ENCODE measurements at regions not wholly inside any gene's neighbourhood (a gene's known extent, or its start where the extent isn't known, plus 50 kb on each side); places are given as distances from the start of the nearest gene placed in this dataset.

- Histone ChIP-seq H3K27me3 (replicated peaks in 1 of 7) (no peaks in the 10 kb centered on the region), H3K4me1 (no peaks in the 10 kb centered on the region), H3K27ac (no peak overlapping the region), H3K4me3 (no peak overlapping the region), H3K36me3 (no peaks in the 10 kb centered on the region), H3K9me3 (no peaks in the 10 kb centered on the region)
- DNase-seq = no peak
- TF ChIP-seq POLR2AphosphoS5 (IDR thresholded peaks at IDR 0.05) (no peak), CTCF (IDR thresholded peaks at IDR 0.05 in 8 of 11, conservative IDR thresholded peaks at IDR 0.05 in 3 of 11) (no peak), POLR2A (IDR thresholded peaks at IDR 0.05) (no peak)
- 78 to 83% (median 83%) methylated on average over 2 of the region's 2 CpGs for WGBS, 5 donors
- intact Hi-C loops (cut with DNase I; ENCODE audit: low total_unique reads) = no loop called here
These were observed 879.2 kb downstream of the AACS start for GRCh38 chr12:125944446-125944845.

DNA sequence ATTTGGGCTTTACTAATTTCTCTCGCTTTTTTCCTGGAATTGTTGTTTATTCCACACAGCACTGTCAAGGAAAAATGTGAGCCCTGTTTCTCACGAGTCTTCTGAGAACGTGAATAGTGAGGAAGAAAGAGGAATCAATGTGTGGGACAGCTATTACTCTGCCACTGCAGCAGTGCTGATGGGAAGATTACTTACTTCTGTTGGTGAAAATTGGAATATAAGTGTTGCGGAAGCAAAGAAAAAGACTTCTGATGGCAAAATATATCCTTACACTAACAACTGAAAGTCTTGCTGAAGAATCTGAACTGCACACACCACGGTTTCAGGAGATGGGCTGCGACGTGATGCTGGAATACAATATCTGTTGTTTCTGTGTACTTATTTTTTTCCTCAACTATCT lies 884.2 kb downstream of the AACS start:
- no peak for TF ChIP-seq POLR2AphosphoS5 (IDR thresholded peaks at IDR 0.05)
- TF ChIP-seq POLR2A (IDR thresholded peaks at IDR 0.05) = no peak
- TF ChIP-seq CTCF (IDR thresholded peaks at IDR 0.05 in 8 of 11, conservative IDR thresholded peaks at IDR 0.05 in 3 of 11) = no peak
- DNase-seq = no peak
- intact Hi-C loops (cut with DNase I; ENCODE audit: low total_unique reads) = no loop called here
- 84 to 92% (median 84%) methylated on average over 7 of the region's 7 CpGs for WGBS, 5 donors
- H3K36me3 ChIP-seq = no peaks in the 10 kb centered on the region
- no peaks in the 10 kb centered on the region for H3K27me3 ChIP-seq (replicated peaks in 1 of 7)
- no peaks in the 10 kb centered on the region for H3K4me1 ChIP-seq
- H3K4me3 ChIP-seq = no peak overlapping the region
- peaks cover 0 to 5% (median 0%) of the 10 kb centered on the region in 8 donors for H3K9me3 ChIP-seq
- H3K27ac ChIP-seq = no peak overlapping the region

DNA sequence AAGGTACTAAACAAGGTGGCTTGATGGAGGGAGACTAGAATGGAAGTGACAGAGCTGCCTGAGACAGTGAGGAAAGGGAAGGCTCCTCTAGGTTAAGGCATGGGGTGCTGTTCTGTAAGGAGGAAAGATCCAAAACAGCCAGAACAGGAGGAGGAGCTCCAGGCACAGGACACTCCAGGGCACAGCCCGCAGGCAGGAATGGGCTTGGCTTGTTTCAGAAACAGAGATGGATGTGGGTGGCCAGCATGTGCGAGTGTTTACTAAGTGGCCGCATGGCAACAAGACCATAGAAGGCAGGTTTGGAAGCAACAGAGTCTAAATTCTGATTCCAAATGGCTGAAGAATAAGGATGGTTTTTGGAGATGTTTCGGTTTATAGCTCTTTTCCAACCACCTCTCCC lies 889.1 kb downstream of the AACS start:
- 78 to 86% (median 81%) methylated on average over 4 of the region's 4 CpGs for WGBS, 5 donors
- Histone ChIP-seq H3K27ac (no peak overlapping the region), H3K4me3 (no peak overlapping the region), H3K9me3 (peaks cover 0 to 13% (median 2%) of the 10 kb centered on the region in 8 donors), H3K27me3 (replicated peaks in 1 of 7) (no peaks in the 10 kb centered on the region), H3K4me1 (no peaks in the 10 kb centered on the region), H3K36me3 (no peaks in the 10 kb centered on the region)
- no peak for DNase-seq
- TF ChIP-seq POLR2A (IDR thresholded peaks at IDR 0.05) = no peak
- TF ChIP-seq CTCF (IDR thresholded peaks at IDR 0.05 in 8 of 11, conservative IDR thresholded peaks at IDR 0.05 in 3 of 11) = no peak
- no peak for TF ChIP-seq POLR2AphosphoS5 (IDR thresholded peaks at IDR 0.05)
- intact Hi-C loops (cut with DNase I; ENCODE audit: low total_unique reads) = no loop called here

DNA sequence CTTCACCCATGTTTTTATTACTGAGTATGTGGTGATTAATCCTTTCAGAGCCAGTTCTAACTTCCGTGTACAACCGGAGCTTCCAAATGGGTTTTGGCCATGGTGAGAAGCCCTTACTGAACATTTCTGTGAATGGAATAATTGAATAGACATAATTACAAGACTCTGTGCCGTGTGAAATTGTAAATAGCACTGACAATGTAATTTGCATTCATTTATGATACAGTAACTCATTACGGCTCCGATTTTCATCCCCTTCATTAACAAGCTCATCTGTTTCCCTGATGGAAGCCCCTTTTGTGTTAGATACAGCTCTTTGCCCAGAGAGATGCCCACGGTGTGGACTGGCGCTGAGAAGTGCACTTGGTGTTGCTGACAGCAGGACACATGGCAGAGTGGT lies 891.0 kb downstream of the AACS start:
- Histone ChIP-seq H3K27ac (no peak overlapping the region), H3K4me3 (no peak overlapping the region), H3K36me3 (no peaks in the 10 kb centered on the region), H3K27me3 (replicated peaks in 1 of 7) (no peaks in the 10 kb centered on the region), H3K9me3 (peaks cover 0 to 31% (median 12%) of the 10 kb centered on the region in 8 donors), H3K4me1 (no peaks in the 10 kb centered on the region)
- DNase-seq = no peak
- 78 to 83% (median 80%) methylated on average over 7 of the region's 7 CpGs for WGBS, 5 donors
- TF ChIP-seq CTCF (IDR thresholded peaks at IDR 0.05 in 8 of 11, conservative IDR thresholded peaks at IDR 0.05 in 3 of 11) (no peak), POLR2AphosphoS5 (IDR thresholded peaks at IDR 0.05) (no peak), POLR2A (IDR thresholded peaks at IDR 0.05) (no peak)
- intact Hi-C loops (cut with DNase I; ENCODE audit: low total_unique reads) = no loop called here
